Uterus (tissue), 2 donors: ENCODE measurements at regions not wholly inside any gene's neighbourhood (a gene's known extent, or its start where the extent isn't known, plus 50 kb on each side); places are given as distances from the start of the nearest gene placed in this dataset.

Experiments
- CTCF ChIP-seq, 4 experiments: fragments of 200-600 bp in 2 of 4; fragments of 450-650 bp in 2 of 4; sonication (generic) in 2 of 4; IDR thresholded peaks; one replicate each; pipeline ENCODE4 v1.5.1; 2016 to 2019; ENCODE audit warnings: antibody characterized with exemption in 4 of 4, mild to moderate bottlenecking in 2 of 4, moderate library complexity in 1 of 4
- POLR2A ChIP-seq, 2 donors: fragments of 450-650 bp; IDR thresholded peaks; one replicate each; pipeline ENCODE4 v1.6.1; 2016; ENCODE audit warnings: antibody characterized with exemption in 2 of 2, mild to moderate bottlenecking in 1 of 2, moderate library complexity in 1 of 2

GRCh38 chr3:124639406-124640237, 90.6 kb upstream of the UMPS start:
- TF ChIP-seq CTCF (IDR thresholded peaks at IDR 0.05), result no peak
- TF ChIP-seq POLR2A (IDR thresholded peaks at IDR 0.05), result no peak
